ENCODE measurements at regions not wholly inside any gene's neighbourhood (a gene's known extent, or its start where the extent isn't known, plus 50 kb on each side); places are given as distances from the start of the nearest gene placed in this dataset.

DNA sequence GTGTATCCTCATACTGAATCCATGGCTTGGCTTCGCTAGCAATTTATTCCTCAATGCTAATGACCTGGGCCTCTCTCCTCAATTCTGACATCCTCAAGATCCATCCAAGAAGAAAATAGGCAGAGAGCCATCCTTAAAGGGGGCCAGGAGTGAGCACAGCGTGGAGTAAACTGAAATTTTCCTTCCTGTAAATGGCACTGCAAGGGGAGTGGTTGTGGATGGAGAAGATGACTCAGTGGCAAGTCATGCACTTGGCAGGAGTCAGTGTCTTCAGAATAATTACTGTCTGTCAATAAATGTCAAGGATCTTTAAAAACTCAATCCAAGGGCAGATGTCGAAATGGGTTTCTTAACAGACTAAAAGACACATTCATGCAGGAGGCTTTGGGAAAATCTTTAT lies 88.0 kb upstream of the TMEM132C start:
- no peak for DNase-seq

DNA sequence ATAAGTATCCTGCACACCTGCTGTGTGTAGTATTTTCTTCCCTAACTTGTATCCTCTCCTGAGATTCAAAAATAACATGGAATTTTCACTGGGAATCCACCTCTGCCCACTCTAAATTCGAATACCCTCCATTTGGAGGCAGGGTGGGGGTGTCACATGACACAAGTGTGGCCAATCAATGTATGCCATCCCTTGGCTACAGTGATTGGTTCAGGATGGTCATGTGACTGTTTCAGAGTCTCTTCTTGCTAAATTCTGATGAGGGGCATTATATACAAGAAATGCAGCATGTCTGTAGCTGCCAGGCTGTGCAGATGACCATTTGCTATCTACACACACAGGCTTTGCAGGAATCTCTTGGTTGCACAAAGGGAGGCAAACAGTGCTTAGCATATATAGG lies 86.8 kb upstream of the TMEM132C start:
- DNase-seq: no peak

DNA sequence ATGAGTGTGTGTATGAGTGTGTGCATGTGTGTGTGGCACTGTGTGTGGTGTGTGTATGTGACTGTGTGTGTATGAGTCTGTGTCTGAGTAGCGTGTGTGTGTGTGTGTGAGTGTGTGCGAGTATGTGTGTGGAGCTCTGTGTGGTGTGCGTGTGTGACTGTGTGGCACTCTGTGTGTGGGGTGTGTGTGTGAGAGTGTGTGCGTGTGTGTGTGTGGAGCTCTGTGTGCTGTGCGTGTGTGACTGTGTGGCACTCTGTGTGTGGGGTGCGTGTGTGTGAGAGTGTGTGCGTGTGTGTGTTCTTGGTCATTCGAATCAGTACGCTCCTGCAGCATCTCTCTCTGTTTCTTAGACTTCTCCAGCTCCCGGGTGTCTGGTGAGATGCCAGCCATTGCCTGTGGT lies 76.9 kb upstream of the TMEM132C start:
- DNase-seq: no peak

DNA sequence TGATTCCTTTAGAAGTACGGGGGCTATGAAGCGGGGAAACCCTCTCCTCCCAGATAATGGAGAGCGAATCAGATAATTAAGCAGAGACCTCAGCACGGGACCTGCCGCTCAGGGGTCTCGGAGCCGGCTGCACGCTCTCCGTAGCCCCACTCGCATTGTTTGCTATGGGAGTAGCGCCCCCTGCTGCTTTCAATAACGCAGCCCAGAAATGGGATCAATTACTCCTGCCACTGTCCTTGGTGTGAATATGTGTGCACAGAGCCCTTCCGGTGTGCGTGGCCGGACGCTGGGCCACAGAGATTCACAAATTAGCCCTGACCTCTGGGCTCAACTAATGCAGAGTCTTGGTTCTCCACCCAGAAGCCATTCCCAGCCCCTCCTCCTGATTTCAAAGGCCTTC lies 76.4 kb upstream of the TMEM132C start:
- no peak for DNase-seq

DNA sequence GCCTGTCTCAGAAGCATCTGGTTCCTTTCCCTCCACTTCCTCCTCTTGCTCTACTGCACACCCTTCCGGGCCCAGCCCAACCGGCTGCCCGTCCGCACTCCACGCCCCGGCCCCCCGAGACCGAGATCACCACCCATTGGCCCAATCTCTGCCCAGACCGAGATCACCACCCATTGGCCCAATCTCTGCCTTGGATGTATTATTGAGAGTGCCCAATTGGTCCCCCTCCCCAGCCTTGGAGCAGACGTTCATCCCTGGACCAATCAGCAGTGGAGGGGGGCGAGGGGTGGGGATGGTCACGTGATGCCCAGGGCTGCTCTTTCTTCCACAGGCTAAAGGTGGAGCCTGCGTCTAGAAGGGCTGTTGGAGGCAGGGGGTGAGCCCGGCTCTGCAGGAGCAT lies 75.6 kb upstream of the TMEM132C start:
- DNase-seq: no peak

DNA sequence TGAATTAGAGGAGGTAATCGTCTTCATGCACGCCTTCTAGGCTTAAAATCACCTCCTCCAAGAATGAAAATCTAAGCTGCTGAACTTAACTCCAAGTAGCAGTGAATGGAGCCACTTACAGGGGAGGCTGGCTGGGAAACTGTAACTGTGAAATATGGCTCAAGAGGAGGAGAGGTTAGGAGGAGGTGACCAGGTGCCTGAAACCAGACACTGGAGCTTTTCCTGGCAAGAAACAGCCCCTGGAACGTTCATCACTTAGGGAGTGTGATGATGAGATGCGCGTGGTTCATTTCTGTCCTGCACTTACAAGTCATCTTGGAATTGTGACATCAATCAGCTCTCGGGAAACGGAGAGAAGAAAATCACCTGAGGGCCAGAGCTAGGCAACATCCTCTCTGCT lies 62.3 kb upstream of the TMEM132C start:
- DNase-seq: no peak

DNA sequence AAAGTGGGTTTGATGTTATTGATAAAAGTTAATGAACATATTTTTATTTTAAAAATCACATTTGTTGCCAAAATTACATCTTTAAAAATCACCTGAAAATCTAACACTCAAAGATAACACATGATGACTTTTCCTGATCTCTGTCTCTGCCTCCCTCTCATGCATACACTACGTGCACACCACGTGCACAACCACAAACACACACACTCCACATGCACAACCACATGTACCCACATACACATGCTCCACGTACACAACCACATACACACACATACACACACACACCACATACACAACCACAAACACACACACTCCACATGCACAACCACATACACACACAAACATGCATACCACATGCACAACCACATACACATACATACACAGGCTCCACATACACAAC lies 61.8 kb upstream of the TMEM132C start:
- DNase-seq: no peak

DNA sequence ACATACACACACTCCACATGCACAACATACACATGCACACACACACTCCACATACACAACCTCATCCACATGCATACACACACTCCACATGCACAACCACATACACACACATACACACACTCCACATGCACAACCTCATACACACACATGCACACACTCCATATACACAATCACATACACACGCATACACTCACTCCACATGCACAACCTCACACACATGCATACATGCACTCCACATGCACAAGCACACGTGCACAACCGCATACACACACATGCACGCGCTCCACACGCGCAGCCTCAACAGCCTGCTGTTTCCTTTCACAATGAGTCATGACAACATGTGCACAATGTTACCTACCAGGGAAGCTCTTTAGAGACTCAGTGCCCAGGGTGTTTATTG lies 61.2 kb upstream of the TMEM132C start:
- DNase-seq: no peak
